C4-2B (cell line): ENCODE measurements at regions not wholly inside any gene's neighbourhood (a gene's known extent, or its start where the extent isn't known, plus 50 kb on each side); places are given as distances from the start of the nearest gene placed in this dataset.

Experiments
- CTCF ChIP-seq: fragments of 450-650 bp; conservative IDR thresholded peaks from 2 replicates; pipeline ENCODE4 v1.5.1; 2017; ENCODE audit warnings: mild to moderate bottlenecking
- ZFX ChIP-seq: fragments of 450-650 bp; IDR thresholded peaks from 2 replicates; pipeline ENCODE4 v1.6.1; 2017

GRCh38 chr17:31692632-31693031 is 166.4 kb downstream of the COPRS start:
- TF ChIP-seq CTCF: no peak
- TF ChIP-seq ZFX: no peak
